Sigmoid colon (tissue), 6 donors: ENCODE measurements at regions not wholly inside any gene's neighbourhood (a gene's known extent, or its start where the extent isn't known, plus 50 kb on each side); places are given as distances from the start of the nearest gene placed in this dataset.
"Not testable (repeated sequence)": the region's sequence is repeated elsewhere in the genome, so short reads cannot be mapped to it uniquely, and the experiment has no call there.

Experiments used
- DNase-seq: peaks from one replicate; pipeline ENCODE4 v3.0.0-alpha.2; 2019
- H3K27ac ChIP-seq, 4 donors: fragments of 200-600 bp; sonication (generic); one replicate each; pipeline ENCODE4 v1.5.1; 2016 to 2019; ENCODE audit warnings: mild to moderate bottlenecking in 1 of 4
- H3K27me3 ChIP-seq, 3 donors: fragments of 200-600 bp; sonication (generic); one replicate each; pipeline ENCODE4 v1.5.1; 2019; ENCODE audit warnings: mild to moderate bottlenecking in 1 of 3
- H3K36me3 ChIP-seq, 4 donors: fragments of 200-600 bp; sonication (generic); one replicate each; pipeline ENCODE4 v1.5.1; 2016 to 2019
- H3K4me1 ChIP-seq, 4 donors: fragments of 200-600 bp; sonication (generic); one replicate each; pipeline ENCODE4 v1.5.1; 2017 to 2019
- H3K4me3 ChIP-seq, 4 donors: fragments of 200-600 bp; sonication (generic); one replicate each; pipeline ENCODE4 v1.5.1; 2017 to 2019; ENCODE audit warnings: mild to moderate bottlenecking in 2 of 4, moderate library complexity in 1 of 4
- H3K9me3 ChIP-seq, 4 donors: fragments of 200-600 bp in 3 of 4; sonication (generic) in 3 of 4; one replicate each; pipeline versions ENCODE4 v1.5.1 to v1.6.1; 2013 to 2019
- EP300 ChIP-seq, 4 donors: sonication (generic); formaldehyde crosslinking; IDR thresholded peaks; one replicate each; pipeline ENCODE4 v1.6.1; 2017; ENCODE audit warnings: antibody characterized with exemption in 4 of 4
- POLR2A ChIP-seq, 2 donors: fragments of 450-650 bp; IDR thresholded peaks; one replicate each; pipeline ENCODE4 v1.6.1; 2016; ENCODE audit warnings: antibody characterized with exemption in 2 of 2, mild to moderate bottlenecking in 2 of 2, moderate library complexity in 2 of 2
- POLR2AphosphoS5 ChIP-seq, 4 donors: sonication (generic); formaldehyde crosslinking; IDR thresholded peaks; one replicate each; pipeline ENCODE4 v1.6.1; 2017; ENCODE audit warnings: antibody characterized with exemption in 4 of 4
- WGBS, 2 donors: extraction: QIAGEN DNeasy Blood & Tissue Kit; methylation state at CpG; one replicate each; pipeline ENCODE4 v1.1.7; 2013; 5-methylcytosine and 5-hydroxymethylcytosine counted together
- intact Hi-C: fragments of 100-400 bp; cut with DNase I; formaldehyde crosslinking; loops from one replicate; pipeline ENCODE4 v1.15.1; 2023
- TF ChIP-seq, protein P1 (sequence below), 4 experiments: fragments of 450-650 bp in 3 of 4; fragments of 200-600 bp in 1 of 4; IDR thresholded peaks; one replicate each; pipeline ENCODE4 v1.5.1; 2016 to 2019; ENCODE audit warnings: antibody characterized with exemption in 4 of 4, mild to moderate bottlenecking in 3 of 4, moderate library complexity in 2 of 4
- donor health status: healthy with polysubstance abuse.
- donor health status: healthy.

DNA sequence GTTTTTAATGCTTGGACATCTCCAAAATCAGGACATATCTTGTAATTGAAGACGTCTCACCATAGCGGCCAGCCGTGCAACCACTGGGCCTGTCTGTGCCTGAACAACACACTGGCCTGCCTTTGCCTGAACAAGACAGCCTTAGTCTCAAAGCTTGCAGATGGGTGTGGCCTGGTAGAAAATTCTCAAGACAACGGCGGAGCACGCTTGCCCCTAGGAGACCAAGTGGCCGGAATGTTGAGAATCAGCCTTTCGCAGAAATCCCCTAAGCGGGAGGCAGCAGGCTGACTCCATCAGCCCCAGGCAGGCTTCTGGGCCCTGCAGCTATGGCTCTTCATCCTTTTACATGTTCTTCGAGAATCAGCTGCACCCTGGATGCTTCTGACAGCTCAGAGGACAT is 98.0 kb upstream of the C1orf174 start:
- no peak for DNase-seq
- no peak overlapping the region for H3K27ac ChIP-seq
- H3K36me3 ChIP-seq, result no peaks in the 10 kb centered on the region
- TF ChIP-seq, protein P1, sequence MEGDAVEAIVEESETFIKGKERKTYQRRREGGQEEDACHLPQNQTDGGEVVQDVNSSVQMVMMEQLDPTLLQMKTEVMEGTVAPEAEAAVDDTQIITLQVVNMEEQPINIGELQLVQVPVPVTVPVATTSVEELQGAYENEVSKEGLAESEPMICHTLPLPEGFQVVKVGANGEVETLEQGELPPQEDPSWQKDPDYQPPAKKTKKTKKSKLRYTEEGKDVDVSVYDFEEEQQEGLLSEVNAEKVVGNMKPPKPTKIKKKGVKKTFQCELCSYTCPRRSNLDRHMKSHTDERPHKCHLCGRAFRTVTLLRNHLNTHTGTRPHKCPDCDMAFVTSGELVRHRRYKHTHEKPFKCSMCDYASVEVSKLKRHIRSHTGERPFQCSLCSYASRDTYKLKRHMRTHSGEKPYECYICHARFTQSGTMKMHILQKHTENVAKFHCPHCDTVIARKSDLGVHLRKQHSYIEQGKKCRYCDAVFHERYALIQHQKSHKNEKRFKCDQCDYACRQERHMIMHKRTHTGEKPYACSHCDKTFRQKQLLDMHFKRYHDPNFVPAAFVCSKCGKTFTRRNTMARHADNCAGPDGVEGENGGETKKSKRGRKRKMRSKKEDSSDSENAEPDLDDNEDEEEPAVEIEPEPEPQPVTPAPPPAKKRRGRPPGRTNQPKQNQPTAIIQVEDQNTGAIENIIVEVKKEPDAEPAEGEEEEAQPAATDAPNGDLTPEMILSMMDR (IDR thresholded peaks at IDR 0.05), result no peak
- no peak for TF ChIP-seq POLR2AphosphoS5 (IDR thresholded peaks at IDR 0.05)
- no peak for TF ChIP-seq EP300 (IDR thresholded peaks at IDR 0.05)
- TF ChIP-seq POLR2A (IDR thresholded peaks at IDR 0.05), result no peak
- WGBS, 2 donors, result 86% methylated on average over 10 of the region's 10 CpGs
- no peaks in the 10 kb centered on the region for H3K9me3 ChIP-seq
- H3K4me3 ChIP-seq, result no peak overlapping the region
- intact Hi-C loops, result no loop called here
- no peaks in the 10 kb centered on the region for H3K4me1 ChIP-seq
- H3K27me3 ChIP-seq, result peaks cover 0 to 30% (median 11%) of the 10 kb centered on the region in 3 donors

DNA sequence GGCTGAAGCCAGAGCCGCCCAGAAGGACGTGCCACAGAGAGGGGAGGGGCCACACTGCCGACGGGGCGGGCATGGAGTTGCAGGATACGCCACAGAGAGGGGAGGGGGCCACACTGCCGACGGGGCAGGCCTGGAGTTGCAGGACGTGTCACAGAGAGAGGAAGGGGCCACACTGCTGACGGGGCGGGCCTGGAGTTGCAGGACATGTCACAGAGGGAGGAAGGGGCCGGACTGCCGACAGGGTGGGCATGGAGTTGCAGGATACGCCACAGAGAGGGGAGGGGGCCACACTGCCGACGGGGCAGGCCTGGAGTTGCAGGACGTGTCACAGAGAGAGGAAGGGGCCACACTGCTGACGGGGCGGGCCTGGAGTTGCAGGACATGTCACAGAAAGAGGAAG is 99.4 kb upstream of the C1orf174 start:
- H3K4me3 ChIP-seq, H3K36me3 ChIP-seq, H3K4me1 ChIP-seq, intact Hi-C loops, H3K9me3 ChIP-seq, H3K27ac ChIP-seq: not testable (repeated sequence)
- 27 to 54% methylated on average over 18 of the region's 19 CpGs for WGBS, 2 donors
- H3K27me3 ChIP-seq, result peaks cover 0 to 30% (median 11%) of the 10 kb centered on the region in 3 donors
- peak; percentile 19 for DNase-seq

DNA sequence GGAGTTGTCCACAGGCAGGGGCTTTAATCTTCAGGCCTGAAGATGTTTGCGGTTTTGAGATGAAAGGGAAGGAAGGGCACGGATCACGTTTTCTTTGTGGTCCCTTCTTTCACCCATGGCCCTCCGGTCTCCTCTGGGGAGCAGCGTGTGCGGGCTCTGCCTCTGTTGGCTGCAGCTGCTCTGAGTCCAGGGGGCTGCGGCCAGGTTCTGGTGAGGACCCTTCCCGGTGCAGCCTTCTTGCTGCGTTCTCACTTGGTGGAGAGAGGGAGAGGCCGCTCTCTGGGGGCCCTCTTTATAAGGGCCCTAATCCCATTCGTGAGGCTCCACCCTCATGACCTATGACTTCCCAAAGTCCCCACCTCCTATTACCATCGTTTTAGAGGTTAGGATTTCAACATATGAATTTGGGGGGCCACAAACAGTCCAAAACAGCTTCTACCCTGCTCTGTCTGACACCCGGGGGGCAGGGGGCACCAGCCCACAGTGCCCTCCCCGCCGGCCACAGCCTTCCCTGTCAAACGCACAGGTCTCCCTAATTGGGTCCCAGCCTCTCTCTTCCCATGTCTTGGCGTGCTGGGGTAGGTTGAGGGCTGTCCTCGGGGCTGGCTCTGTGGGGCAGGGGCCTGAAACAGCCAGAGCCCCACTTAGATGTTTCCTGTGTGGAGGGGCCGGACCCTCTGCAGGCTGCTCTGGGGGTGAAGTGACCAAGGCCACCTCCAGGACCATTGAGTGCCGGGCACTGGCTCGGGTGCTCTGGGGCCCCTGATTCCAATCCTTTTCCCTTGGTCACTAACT is 100.1 kb upstream of the C1orf174 start:
- Histone ChIP-seq H3K4me3 (no peak overlapping the region), H3K27ac (no peak overlapping the region), H3K4me1 (no peaks in the 10 kb centered on the region), H3K9me3 (no peaks in the 10 kb centered on the region), H3K27me3 (peaks cover 0 to 32% (median 11%) of the 10 kb centered on the region in 3 donors), H3K36me3 (no peaks in the 10 kb centered on the region)
- intact Hi-C loops, result no loop called here
- 66 to 72% methylated on average over 21 of the region's 21 CpGs for whole genome bisulfite sequencing, 2 donors
- peak; percentile 37 for DNase-seq
- TF ChIP-seq, protein P1 (IDR thresholded peaks at IDR 0.05), result no peak
- TF ChIP-seq EP300 (IDR thresholded peaks at IDR 0.05), result no peak
- no peak for TF ChIP-seq POLR2A (IDR thresholded peaks at IDR 0.05)
- TF ChIP-seq POLR2AphosphoS5 (IDR thresholded peaks at IDR 0.05), result no peak

DNA sequence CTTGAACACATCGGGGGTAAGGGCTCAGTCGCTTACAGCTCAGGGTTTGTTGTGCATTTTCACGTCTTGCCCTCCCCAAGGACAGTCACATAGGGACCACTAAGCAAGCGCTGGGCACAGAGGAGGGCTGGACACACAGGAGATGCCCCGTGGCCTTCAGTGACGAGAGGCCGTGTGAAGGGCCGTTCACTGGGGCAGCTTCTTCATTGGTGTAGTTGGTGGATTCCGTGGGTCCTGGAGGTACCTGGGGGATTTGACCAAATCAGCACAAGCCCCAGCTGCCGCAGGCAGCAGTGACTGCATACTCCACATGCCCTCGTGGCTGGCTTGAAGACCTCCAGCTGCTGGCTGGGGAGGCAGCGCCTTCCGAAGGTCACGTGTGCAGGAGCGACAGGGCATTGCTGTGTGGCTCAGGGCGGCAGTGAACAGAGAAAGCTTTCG is 100.8 kb upstream of the C1orf174 start:
- Histone ChIP-seq H3K4me1 (no peaks in the 10 kb centered on the region), H3K36me3 (no peaks in the 10 kb centered on the region), H3K27me3 (peaks cover 0 to 32% (median 11%) of the 10 kb centered on the region in 3 donors), H3K9me3 (no peaks in the 10 kb centered on the region), H3K27ac (no peak overlapping the region), H3K4me3 (no peak overlapping the region)
- WGBS, 2 donors, result 77 to 78% methylated on average over 17 of the region's 17 CpGs
- DNase-seq, result peak; percentile 27
- intact Hi-C loops, result no loop called here
- TF ChIP-seq, protein P1 (IDR thresholded peaks at IDR 0.05), result no peak
- no peak for TF ChIP-seq EP300 (IDR thresholded peaks at IDR 0.05)
- no peak for TF ChIP-seq POLR2A (IDR thresholded peaks at IDR 0.05)
- no peak for TF ChIP-seq POLR2AphosphoS5 (IDR thresholded peaks at IDR 0.05)

DNA sequence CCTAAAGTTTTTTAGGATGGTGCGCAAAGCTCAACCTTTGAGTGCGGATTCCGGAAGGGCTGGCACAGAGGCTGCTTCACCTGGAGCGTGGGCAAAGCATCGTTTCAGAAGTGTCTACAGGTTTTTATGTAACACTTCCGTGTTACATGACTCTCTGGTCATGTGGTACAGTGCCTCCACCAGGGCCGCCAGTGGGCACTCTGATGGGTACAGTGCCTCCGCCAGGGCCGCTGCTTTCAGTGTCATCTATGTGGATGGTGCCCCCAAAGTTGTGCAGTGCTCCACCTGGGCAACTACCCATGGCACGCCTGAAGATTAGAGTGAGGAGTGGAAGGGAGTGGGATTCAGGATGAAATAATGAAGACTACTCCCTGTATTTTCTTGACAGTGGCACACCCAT is 101.4 kb upstream of the C1orf174 start:
- no peak overlapping the region for H3K4me3 ChIP-seq
- no peak for TF ChIP-seq POLR2A (IDR thresholded peaks at IDR 0.05)
- no peak for TF ChIP-seq POLR2AphosphoS5 (IDR thresholded peaks at IDR 0.05)
- TF ChIP-seq EP300 (IDR thresholded peaks at IDR 0.05), result no peak
- TF ChIP-seq, protein P1 (IDR thresholded peaks at IDR 0.05), result no peak
- 87 to 91% methylated on average over 10 of the region's 10 CpGs for WGBS, 2 donors
- H3K27me3 ChIP-seq, result peaks cover 0 to 32% (median 11%) of the 10 kb centered on the region in 3 donors
- H3K27ac ChIP-seq, result no peak overlapping the region
- peak; percentile 22 for DNase-seq
- H3K4me1 ChIP-seq, result no peaks in the 10 kb centered on the region
- H3K36me3 ChIP-seq, result no peaks in the 10 kb centered on the region
- intact Hi-C loops, result no loop called here
- no peaks in the 10 kb centered on the region for H3K9me3 ChIP-seq
